Stromal cell of bone marrow (primary cell): ENCODE measurements at regions not wholly inside any gene's neighbourhood (a gene's known extent, or its start where the extent isn't known, plus 50 kb on each side); places are given as distances from the start of the nearest gene placed in this dataset.
A peak's percentile ranks its signal among the peaks of the same experiment; 100 is the strongest.
"Not testable (repeated sequence)": the region's sequence is repeated elsewhere in the genome, so short reads cannot be mapped to it uniquely, and the experiment has no call there.

Source experiments
- DNase-seq: peaks from one replicate; pipeline ENCODE4 v3.0.0-alpha.2; 2012; ENCODE audit warnings: low read depth

- no peak for DNase-seq
Measured at GRCh38 chr1:96545935-96546656, 175.5 kb upstream of the PTBP2 start.

GRCh38 chr1:96550061-96550460, 171.5 kb upstream of the PTBP2 start:
- no peak for DNase-seq

GRCh38 chr1:96552451-96552850, 169.1 kb upstream of the PTBP2 start:
- no peak for DNase-seq

GRCh38 chr1:96553811-96554210, 167.8 kb upstream of the PTBP2 start:
- no peak for DNase-seq

- no peak for DNase-seq
Measured at GRCh38 chr1:96554364-96554763, 167.2 kb upstream of the PTBP2 start.

- no peak for DNase-seq
Measured at GRCh38 chr1:96557336-96557735, 164.2 kb upstream of the PTBP2 start.

GRCh38 chr1:96558635-96559034, 162.9 kb upstream of the PTBP2 start:
- DNase-seq: no peak

GRCh38 chr1:96559181-96559580, 162.4 kb upstream of the PTBP2 start:
- DNase-seq: no peak

GRCh38 chr1:96559707-96560596, 161.6 kb upstream of the PTBP2 start:
- peak; percentile 98 for DNase-seq

- no peak for DNase-seq
Measured at GRCh38 chr1:96562094-96562493, 159.5 kb upstream of the PTBP2 start.

GRCh38 chr1:96564401-96564800, 157.2 kb upstream of the PTBP2 start:
- not testable (repeated sequence) for DNase-seq

GRCh38 chr1:96565546-96565945, 156.0 kb upstream of the PTBP2 start:
- no peak for DNase-seq

GRCh38 chr1:96568639-96569038, 152.9 kb upstream of the PTBP2 start:
- no peak for DNase-seq

GRCh38 chr1:96569288-96569687, 152.3 kb upstream of the PTBP2 start:
- DNase-seq: no peak

GRCh38 chr1:96579636-96580035, 141.9 kb upstream of the PTBP2 start:
- DNase-seq: no peak

GRCh38 chr1:96580920-96581319, 140.7 kb upstream of the PTBP2 start:
- no peak for DNase-seq

GRCh38 chr1:96581772-96582171, 139.8 kb upstream of the PTBP2 start:
- no peak for DNase-seq

GRCh38 chr1:96583903-96584302, 137.7 kb upstream of the PTBP2 start:
- DNase-seq: no peak

GRCh38 chr1:96587222-96587621, 134.4 kb upstream of the PTBP2 start:
- DNase-seq: no peak

GRCh38 chr1:96588416-96588995, 133.1 kb upstream of the PTBP2 start:
- DNase-seq: no peak

GRCh38 chr1:96595530-96595929, 126.1 kb upstream of the PTBP2 start:
- not testable (repeated sequence) for DNase-seq

GRCh38 chr1:96596226-96596922, 125.2 kb upstream of the PTBP2 start:
- no peak for DNase-seq
